ENCODE measurements at regions not wholly inside any gene's neighbourhood (a gene's known extent, or its start where the extent isn't known, plus 50 kb on each side); places are given as distances from the start of the nearest gene placed in this dataset.

DNA sequence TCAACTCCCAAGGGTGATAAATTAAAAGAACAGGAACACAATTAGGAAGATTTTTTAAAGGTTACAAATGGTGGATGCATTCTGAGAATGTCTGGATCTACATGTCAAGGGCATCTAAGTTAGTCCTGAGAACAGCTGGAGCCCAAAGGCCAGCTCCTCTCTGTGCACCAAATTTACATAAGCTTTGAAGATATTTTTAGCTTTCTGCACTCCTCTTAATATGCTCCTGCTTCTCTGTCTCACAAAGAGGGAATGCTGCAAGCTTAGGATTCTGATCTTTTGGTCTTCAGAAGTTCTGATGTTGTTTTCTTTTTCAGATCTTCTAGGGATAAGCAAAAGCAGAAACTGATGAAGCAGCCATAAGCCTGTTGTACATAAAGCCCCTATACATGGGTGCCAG lies 309.8 kb upstream of the NCAM1 start:
- no peak overlapping the region for H3K4me3 ChIP-seq (ENCODE audit: low read depth, low read length)
- in situ Hi-C loops (cut with HindIII; ENCODE audit: low sequenced_read_pairs) = no loop called here
- TF ChIP-seq, protein P1, sequence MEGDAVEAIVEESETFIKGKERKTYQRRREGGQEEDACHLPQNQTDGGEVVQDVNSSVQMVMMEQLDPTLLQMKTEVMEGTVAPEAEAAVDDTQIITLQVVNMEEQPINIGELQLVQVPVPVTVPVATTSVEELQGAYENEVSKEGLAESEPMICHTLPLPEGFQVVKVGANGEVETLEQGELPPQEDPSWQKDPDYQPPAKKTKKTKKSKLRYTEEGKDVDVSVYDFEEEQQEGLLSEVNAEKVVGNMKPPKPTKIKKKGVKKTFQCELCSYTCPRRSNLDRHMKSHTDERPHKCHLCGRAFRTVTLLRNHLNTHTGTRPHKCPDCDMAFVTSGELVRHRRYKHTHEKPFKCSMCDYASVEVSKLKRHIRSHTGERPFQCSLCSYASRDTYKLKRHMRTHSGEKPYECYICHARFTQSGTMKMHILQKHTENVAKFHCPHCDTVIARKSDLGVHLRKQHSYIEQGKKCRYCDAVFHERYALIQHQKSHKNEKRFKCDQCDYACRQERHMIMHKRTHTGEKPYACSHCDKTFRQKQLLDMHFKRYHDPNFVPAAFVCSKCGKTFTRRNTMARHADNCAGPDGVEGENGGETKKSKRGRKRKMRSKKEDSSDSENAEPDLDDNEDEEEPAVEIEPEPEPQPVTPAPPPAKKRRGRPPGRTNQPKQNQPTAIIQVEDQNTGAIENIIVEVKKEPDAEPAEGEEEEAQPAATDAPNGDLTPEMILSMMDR (IDR thresholded peaks at IDR 0.05; ENCODE audit: low read depth, low read length) = no peak
- DNase-seq (ENCODE audit: low read depth, low spot score) = no peak

DNA sequence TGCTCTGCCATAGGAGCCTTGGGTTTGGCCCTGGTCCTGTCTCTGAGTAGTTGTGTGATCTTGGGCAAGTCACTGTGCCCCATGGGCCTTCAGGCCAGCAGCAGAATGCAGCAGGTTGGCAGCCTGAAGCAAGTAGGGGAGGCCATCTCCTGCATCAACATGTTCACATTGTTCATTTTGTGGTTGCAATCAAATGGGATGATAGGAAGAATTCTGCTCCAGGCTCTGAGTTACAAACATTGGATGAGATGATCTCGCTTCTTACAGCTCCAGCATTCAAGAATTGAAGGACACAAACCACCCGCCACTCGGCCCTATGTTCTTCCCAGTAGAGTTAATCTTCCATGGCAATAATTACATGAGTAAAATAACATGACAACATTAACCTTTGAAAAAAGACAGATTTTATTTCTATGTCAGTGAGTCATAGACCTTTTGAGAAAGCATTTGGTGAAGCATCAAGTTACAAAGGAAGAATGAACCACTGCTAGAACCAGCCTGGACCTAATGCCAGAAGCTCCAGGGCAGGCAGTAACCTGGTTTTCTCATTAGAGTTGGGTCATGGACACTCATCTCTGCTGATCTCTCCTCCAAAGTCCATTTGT lies 308.3 kb upstream of the NCAM1 start:
- H3K4me3 ChIP-seq (ENCODE audit: low read depth, low read length) = no peak overlapping the region
- TF ChIP-seq, protein P1 (IDR thresholded peaks at IDR 0.05; ENCODE audit: low read depth, low read length) = no peak
- in situ Hi-C loops (cut with HindIII; ENCODE audit: low sequenced_read_pairs) = no loop called here
- DNase-seq (ENCODE audit: low read depth, low spot score) = peak; percentile 70

DNA sequence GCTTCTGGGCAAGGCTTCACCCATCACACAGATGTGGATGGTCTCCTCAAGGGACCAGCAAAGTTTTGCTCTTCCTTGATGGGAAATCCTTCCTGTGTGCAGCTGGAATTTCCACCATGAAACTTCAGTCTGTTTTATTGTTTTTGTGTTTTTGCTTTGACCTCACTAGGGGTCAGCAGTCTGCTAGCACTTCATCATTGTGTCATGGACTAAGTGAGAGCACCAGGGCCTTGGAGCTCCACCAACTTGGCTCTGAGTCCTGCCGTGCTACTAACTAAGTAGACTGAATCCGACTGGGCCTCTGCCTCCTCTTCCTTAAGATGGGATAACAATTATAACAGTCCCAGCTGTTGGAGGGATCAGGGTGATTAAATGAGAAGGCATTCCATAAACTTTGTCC lies 305.8 kb upstream of the NCAM1 start:
- TF ChIP-seq, protein P1 (IDR thresholded peaks at IDR 0.05; ENCODE audit: low read depth, low read length) = no peak
- no peak overlapping the region for H3K4me3 ChIP-seq (ENCODE audit: low read depth, low read length)
- in situ Hi-C loops (cut with HindIII; ENCODE audit: low sequenced_read_pairs) = no loop called here
- DNase-seq (ENCODE audit: low read depth, low spot score) = peak; percentile 62

DNA sequence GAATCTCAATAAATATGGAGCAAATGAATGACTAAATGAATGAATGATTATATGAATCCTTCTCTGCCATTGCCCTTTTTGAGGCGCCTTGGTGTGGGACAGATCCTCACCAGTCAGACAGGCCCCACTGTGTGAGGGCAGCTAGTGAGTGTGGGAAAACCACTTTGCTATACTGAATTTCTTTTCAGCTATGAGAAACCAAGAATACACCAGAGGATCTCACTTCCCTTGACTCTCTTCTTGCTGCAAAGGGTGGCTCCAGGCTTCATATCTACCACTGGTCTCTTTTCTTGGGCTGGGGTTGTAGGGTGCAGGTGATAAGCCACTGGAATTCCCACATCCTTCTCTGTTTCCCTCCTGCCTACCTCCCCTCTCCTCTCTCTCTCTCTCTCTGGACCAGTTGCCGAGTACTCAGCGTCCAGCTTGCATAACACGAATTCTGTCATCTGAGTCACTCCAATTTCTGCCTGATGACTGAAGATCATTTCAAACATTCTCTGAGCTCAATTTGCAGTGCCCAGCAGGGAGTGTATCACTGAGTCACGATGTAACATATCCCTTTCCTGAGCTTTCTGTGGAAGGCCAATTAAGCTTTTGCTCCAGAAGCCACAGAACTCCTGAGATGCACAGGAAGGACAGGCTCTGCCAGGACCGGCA lies 304.3 kb upstream of the NCAM1 start:
- H3K4me3 ChIP-seq (ENCODE audit: low read depth, low read length) = no peak overlapping the region
- DNase-seq (ENCODE audit: low read depth, low spot score) = peak; percentile 92
- TF ChIP-seq, protein P1 (IDR thresholded peaks at IDR 0.05; ENCODE audit: low read depth, low read length) = no peak
- in situ Hi-C loops (cut with HindIII; ENCODE audit: low sequenced_read_pairs) = no loop called here

DNA sequence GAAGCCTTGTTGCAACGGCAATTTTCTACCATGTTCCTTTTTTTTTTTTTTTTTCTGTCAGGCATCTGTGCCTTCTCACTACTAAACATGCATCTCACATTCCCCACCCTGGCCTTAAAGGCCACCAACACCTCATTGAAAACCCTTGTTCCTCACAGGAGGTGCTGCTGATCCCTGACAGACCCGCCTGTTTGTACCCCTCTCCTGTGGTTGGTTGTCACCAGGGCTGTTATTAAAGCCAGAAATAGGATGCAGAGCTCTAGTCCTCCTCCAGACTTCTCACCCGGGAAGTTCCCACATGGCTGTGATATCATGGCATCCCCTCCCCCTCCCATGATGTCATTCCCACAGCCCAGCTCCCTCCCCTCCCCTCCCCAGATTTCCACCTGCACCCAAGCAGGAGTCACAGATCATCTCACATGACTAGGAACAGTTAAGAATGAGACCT lies 302.8 kb upstream of the NCAM1 start:
- in situ Hi-C loops (cut with HindIII; ENCODE audit: low sequenced_read_pairs) = no loop called here
- TF ChIP-seq, protein P1 (IDR thresholded peaks at IDR 0.05; ENCODE audit: low read depth, low read length) = no peak
- no peak for DNase-seq (ENCODE audit: low read depth, low spot score)
- H3K4me3 ChIP-seq (ENCODE audit: low read depth, low read length) = no peak overlapping the region

DNA sequence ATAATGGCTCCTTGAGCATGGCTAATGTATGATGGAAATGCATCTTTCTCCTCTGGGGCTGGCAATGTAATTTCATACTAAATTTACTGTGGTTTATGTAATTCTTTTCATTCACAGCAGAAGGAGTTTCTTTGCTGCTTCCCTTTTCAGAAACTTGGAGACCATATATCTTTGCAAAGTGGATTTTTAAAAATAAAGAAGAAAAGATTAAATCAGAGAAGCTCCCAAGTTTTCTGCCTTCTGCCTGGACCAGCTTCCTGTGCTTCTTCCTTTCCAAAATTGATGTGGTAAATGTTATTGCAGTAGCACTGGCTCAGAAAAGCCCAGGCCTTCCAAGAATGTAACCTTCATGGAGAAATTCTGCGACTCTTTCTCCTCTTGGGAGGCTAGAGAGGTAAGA lies 300.1 kb upstream of the NCAM1 start:
- in situ Hi-C loops (cut with HindIII; ENCODE audit: low sequenced_read_pairs) = no loop called here
- TF ChIP-seq, protein P1 (IDR thresholded peaks at IDR 0.05; ENCODE audit: low read depth, low read length) = no peak
- H3K4me3 ChIP-seq (ENCODE audit: low read depth, low read length) = no peak overlapping the region
- no peak for DNase-seq (ENCODE audit: low read depth, low spot score)
